ENCODE measurements at regions not wholly inside any gene's neighbourhood (a gene's known extent, or its start where the extent isn't known, plus 50 kb on each side); places are given as distances from the start of the nearest gene placed in this dataset.
A peak's percentile ranks its signal among the peaks of the same experiment; 100 is the strongest.

DNA sequence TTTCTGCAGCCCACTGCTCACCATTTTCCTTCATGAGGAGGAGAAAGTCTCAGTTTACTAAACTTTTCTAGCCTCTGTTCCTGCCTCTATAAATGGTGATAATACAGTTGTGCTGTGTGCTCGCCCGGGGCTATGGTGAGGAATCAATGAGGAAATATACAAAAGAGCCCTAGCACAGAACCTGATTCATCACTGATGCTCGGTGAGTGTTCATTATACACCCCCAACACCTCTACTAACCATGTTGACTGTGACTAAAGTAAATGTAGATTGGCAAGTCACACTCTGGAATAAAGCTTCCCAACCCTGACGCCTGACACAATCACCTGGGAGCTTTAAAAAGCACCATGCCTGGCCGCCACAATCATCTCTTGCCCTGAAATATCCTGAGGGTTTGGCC is 118.8 kb upstream of the CYP1B1 start:
- H3K4me3 ChIP-seq (ENCODE audit: low read depth, low read length): no peak overlapping the region
- no peak for DNase-seq (ENCODE audit: low read depth)
- TF ChIP-seq, protein P1, sequence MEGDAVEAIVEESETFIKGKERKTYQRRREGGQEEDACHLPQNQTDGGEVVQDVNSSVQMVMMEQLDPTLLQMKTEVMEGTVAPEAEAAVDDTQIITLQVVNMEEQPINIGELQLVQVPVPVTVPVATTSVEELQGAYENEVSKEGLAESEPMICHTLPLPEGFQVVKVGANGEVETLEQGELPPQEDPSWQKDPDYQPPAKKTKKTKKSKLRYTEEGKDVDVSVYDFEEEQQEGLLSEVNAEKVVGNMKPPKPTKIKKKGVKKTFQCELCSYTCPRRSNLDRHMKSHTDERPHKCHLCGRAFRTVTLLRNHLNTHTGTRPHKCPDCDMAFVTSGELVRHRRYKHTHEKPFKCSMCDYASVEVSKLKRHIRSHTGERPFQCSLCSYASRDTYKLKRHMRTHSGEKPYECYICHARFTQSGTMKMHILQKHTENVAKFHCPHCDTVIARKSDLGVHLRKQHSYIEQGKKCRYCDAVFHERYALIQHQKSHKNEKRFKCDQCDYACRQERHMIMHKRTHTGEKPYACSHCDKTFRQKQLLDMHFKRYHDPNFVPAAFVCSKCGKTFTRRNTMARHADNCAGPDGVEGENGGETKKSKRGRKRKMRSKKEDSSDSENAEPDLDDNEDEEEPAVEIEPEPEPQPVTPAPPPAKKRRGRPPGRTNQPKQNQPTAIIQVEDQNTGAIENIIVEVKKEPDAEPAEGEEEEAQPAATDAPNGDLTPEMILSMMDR (conservative IDR thresholded peaks at IDR 0.05; ENCODE audit: low read depth, low read length): no peak

DNA sequence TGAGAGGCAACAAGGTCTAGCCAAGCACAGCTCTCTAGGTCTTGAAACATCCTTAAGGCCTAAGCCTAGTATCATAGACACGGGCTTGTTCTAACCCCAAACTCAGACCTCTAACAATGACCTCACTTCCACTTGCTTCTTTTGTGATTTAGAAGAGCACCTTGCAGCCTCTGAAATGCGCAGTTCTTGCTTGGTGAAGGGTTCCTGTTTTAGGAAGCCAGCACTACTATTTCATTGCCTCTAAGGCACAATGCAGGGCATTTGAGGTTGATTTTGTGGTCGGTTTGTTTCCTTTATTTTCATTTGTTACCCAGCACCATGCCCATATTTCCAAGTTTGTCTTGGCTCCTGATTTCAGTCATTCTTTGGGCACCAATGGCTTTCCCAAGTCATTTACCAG is 117.0 kb upstream of the CYP1B1 start:
- no peak overlapping the region for H3K4me3 ChIP-seq (ENCODE audit: low read depth, low read length)
- TF ChIP-seq, protein P1 (conservative IDR thresholded peaks at IDR 0.05; ENCODE audit: low read depth, low read length): no peak
- DNase-seq (ENCODE audit: low read depth): no peak

DNA sequence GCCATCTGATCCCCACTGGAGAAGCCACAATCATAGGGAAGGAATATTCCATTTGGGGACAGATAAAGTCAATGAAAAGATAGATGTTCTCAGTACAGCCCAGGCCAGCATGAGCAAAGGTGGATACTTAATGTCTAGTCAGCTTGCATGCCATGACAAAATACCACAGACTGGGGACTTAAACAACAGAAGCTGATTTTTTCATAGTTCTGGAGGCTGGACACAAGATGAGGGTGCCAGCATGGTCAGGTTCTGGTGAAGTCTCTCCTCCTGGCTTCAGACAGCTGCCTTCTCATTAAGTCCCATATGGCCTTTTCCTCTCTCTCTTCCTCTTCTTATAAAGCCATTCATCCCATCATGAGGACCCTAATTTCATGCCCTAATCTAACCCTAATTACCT is 116.1 kb upstream of the CYP1B1 start:
- no peak overlapping the region for H3K4me3 ChIP-seq (ENCODE audit: low read depth, low read length)
- TF ChIP-seq, protein P1 (conservative IDR thresholded peaks at IDR 0.05; ENCODE audit: low read depth, low read length): no peak
- no peak for DNase-seq (ENCODE audit: low read depth)

DNA sequence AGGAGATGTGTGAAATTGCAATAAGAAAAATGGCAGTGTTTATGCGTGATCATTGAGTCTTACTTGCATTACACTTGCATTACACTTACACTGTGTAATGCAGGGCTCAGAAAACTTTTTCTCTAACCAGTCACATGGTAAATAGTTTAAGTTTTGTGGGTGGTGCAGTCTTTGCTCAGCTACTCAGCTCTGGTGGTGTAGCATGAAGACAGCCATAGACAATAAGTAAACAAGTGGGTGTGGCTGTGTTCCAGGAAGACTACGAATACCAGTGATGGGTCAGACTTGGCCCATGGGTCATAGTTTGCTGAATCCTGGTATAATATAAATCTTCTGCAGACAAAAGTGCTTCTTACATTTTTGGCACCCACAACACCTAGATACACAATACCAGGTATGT is 115.6 kb upstream of the CYP1B1 start:
- DNase-seq (ENCODE audit: low read depth): no peak
- TF ChIP-seq, protein P1 (conservative IDR thresholded peaks at IDR 0.05; ENCODE audit: low read depth, low read length): no peak

DNA sequence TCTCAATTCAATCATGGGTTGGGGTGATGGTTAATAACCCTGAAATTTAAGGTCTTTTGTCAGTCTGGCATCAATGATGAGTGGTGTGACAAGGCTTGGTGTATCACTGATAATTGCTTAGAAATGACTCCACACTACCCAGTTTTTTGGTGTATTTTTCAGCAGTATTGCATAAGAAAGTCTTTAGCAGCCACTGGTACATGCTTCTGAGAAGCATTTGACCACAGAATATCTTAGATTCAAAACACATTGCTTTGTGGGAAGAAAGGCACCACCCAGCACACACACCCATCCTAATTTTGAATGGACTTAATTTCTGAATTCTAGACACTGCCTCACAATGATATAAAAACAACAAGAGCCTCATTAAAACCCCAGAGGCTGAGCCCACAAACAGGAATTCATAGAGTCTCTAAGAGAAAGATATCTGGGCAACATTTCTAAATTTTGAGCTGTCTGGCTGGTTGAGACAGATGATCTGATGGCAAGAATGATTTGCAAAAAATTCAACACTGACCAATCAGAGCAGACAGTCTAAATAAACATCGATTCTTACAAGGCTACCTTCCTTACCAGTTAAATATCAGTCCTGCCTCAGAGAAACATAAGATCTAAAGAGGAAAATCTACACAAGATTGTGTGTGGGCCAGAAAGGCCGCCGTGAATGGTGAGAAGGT is 114.7 kb upstream of the CYP1B1 start:
- TF ChIP-seq, protein P1 (conservative IDR thresholded peaks at IDR 0.05; ENCODE audit: low read depth, low read length): no peak
- no peak overlapping the region for H3K4me3 ChIP-seq (ENCODE audit: low read depth, low read length)
- no peak for DNase-seq (ENCODE audit: low read depth)

More for the DNA sequence above, 115.6 kb upstream of the CYP1B1 start:
- H3K4me3 ChIP-seq (ENCODE audit: low read depth, low read length): no peak overlapping the region

DNA sequence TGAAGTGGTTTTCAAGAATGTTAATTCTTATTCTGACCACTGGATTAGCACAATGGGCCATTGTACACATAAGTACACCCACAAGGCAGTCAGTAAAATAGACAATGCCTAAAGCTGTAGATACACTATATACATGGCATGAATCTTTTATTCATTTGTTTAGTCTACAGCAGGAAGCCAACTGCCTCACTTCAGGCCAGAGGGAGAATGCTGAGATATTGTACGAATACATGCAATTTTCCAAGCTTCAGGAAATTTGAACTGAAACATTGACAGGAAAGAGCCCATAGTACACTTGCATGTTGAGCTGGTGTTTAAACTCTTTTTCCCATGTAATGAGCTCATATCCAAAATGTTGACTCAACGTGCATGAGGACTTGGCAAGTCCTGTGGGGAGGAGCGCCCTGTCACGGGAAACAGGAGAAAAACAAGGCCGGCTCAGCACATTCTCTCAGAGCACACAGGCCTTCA is 111.6 kb upstream of the CYP1B1 start:
- peak; percentile 70 for DNase-seq (ENCODE audit: low read depth)
- no peak overlapping the region for H3K4me3 ChIP-seq (ENCODE audit: low read depth, low read length)
- TF ChIP-seq, protein P1 (conservative IDR thresholded peaks at IDR 0.05; ENCODE audit: low read depth, low read length): no peak

DNA sequence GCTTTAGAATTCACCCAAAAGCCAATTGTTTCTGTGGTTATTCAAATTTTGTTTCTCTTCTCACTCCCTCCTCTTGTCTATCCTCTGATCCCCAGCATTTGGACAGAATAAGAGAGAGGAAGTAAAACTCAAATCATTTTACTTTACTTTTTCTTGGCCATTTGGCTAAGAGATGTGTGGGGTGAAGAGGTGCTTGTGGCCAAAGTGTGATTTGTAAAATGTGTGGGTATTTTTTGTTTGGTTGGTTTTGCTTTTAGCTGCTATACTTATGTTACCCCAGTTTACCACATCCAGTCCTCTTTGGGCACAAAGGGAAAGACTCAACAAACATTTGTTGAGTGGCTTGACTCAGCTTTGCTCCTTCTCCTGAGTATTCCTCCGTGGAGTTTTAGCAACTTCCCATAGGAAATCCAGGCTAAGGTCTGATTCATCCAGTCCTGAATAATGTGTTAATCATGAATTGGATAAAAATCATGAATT is 109.1 kb upstream of the CYP1B1 start:
- TF ChIP-seq, protein P1 (conservative IDR thresholded peaks at IDR 0.05; ENCODE audit: low read depth, low read length): no peak
- no peak for DNase-seq (ENCODE audit: low read depth)
- H3K4me3 ChIP-seq (ENCODE audit: low read depth, low read length): no peak overlapping the region
